GM23338 (cell line): ENCODE measurements at regions not wholly inside any gene's neighbourhood (a gene's known extent, or its start where the extent isn't known, plus 50 kb on each side); places are given as distances from the start of the nearest gene placed in this dataset.

ENCODE experiments used
- ATAC-seq: fragments of 200-7000 bp; cut with Tn5 transposase; 3 replicates; pipeline ENCODE4 v1.9.1; 2020
- DNase-seq: peaks from one replicate; pipeline ENCODE4 v3.0.0-alpha.2; 2015; ENCODE audit warnings: low spot score
- H2AFZ ChIP-seq: fragments of 200-600 bp; sonication (generic); 2 replicates; pipeline ENCODE4 v1.8.0; 2016; ENCODE audit warnings: antibody characterized with exemption, mild to moderate bottlenecking, moderate library complexity
- H3F3A ChIP-seq: fragments of 200-600 bp; sonication (generic); replicated peaks from 2 replicates; pipeline ENCODE4 v1.8.0; 2017; ENCODE audit warnings: antibody characterized with exemption, mixed run types, low read depth
- H3K27ac ChIP-seq: fragments of 200-600 bp; sonication (generic); 2 replicates; pipeline ENCODE4 v1.6.1; 2016; ENCODE audit warnings: low read depth
- H3K27me3 ChIP-seq: fragments of 200-600 bp; sonication (generic); 2 replicates; pipeline ENCODE4 v1.8.0; 2016; ENCODE audit warnings: mild to moderate bottlenecking, mixed run types, moderate library complexity; ENCODE audit not compliant: insufficient read depth
- H3K36me3 ChIP-seq: fragments of 200-600 bp; sonication (generic); 2 replicates; pipeline ENCODE4 v1.8.0; 2016; ENCODE audit warnings: mild to moderate bottlenecking; ENCODE audit not compliant: insufficient read depth
- H3K4me1 ChIP-seq: fragments of 200-600 bp; sonication (generic); 2 replicates; pipeline ENCODE4 v1.8.0; 2016; ENCODE audit warnings: mild to moderate bottlenecking, moderate library complexity; ENCODE audit not compliant: insufficient read depth
- H3K4me2 ChIP-seq: fragments of 200-600 bp; sonication (generic); 2 replicates; pipeline ENCODE4 v1.7.1; 2017; ENCODE audit warnings: mixed run types
- H3K4me3 ChIP-seq: fragments of 200-600 bp; sonication (generic); 2 replicates; pipeline ENCODE4 v1.6.1; 2016; ENCODE audit warnings: mixed run types
- H3K79me2 ChIP-seq: fragments of 200-600 bp; sonication (generic); replicated peaks from 2 replicates; pipeline ENCODE4 v1.8.0; 2017; ENCODE audit warnings: mild to moderate bottlenecking; ENCODE audit not compliant: insufficient read depth
- H3K9me2 ChIP-seq: fragments of 200-600 bp; sonication (generic); 2 replicates; pipeline ENCODE4 v1.8.0; 2017; ENCODE audit not compliant: insufficient read depth
- H4K20me1 ChIP-seq: fragments of 200-600 bp; sonication (generic); replicated peaks from 2 replicates; pipeline ENCODE4 v1.8.0; 2017; ENCODE audit warnings: mild to moderate bottlenecking; ENCODE audit not compliant: insufficient read depth
- H3K27ac Mint-ChIP-seq: 2 replicates; pipeline ENCODE4 v1.8.0; 2020; ENCODE audit warnings: inconsistent platforms, mild to moderate bottlenecking, moderate library complexity, mixed read lengths
- H3K27me3 Mint-ChIP-seq: 3 replicates; pipeline ENCODE4 v1.8.0; 2022; ENCODE audit warnings: low read depth, mild to moderate bottlenecking, moderate library complexity, mixed read lengths, inconsistent platforms; ENCODE audit not compliant: insufficient read depth, poor library complexity
- H3K36me3 Mint-ChIP-seq: 3 replicates; pipeline ENCODE4 v1.8.0; 2021; ENCODE audit warnings: low read depth, mild to moderate bottlenecking, inconsistent platforms, moderate library complexity, mixed read lengths
- H3K4me1 Mint-ChIP-seq: 3 replicates; pipeline ENCODE4 v1.8.0; 2020; ENCODE audit warnings: mild to moderate bottlenecking, inconsistent platforms, mixed read lengths
- H3K4me3 Mint-ChIP-seq: 3 replicates; pipeline ENCODE4 v1.8.0; 2021; ENCODE audit warnings: moderate library complexity, mild to moderate bottlenecking, inconsistent platforms, mixed read lengths
- H3K9me3 Mint-ChIP-seq: 3 replicates; pipeline ENCODE4 v1.8.0; 2020; ENCODE audit warnings: moderate library complexity, mild to moderate bottlenecking, inconsistent platforms, mixed read lengths
- CREB1 ChIP-seq: fragments of 250-450 bp; sonication (Bioruptor Pico); IDR thresholded peaks from 2 replicates; pipeline ENCODE4 v1.5.0; 2020; ENCODE audit warnings: low read depth, mild to moderate bottlenecking, moderate library complexity
- CTCF ChIP-seq, 2 experiments: fragments of 200-600 bp in 1 of 2; sonication (generic) in 1 of 2; conservative IDR thresholded peaks; 2 replicates each; pipeline versions ENCODE4 v1.5.1 to v1.6.1; 2016 to 2017; ENCODE audit warnings: antibody characterized with exemption in 2 of 2, low read depth in 2 of 2, mild to moderate bottlenecking in 2 of 2, moderate library complexity in 1 of 2
- ETS1 ChIP-seq: IDR thresholded peaks from 2 replicates; pipeline ENCODE4 v1.6.1; 2016; ENCODE audit warnings: antibody characterized with exemption
- EZH2 ChIP-seq: fragments of 200-600 bp; sonication (generic); IDR thresholded peaks from one replicate; pipeline ENCODE4 v1.8.0; 2017; ENCODE audit warnings: antibody characterized with exemption, mild to moderate bottlenecking, low read depth; ENCODE audit not compliant: unreplicated experiment
- EZH2phosphoT487 ChIP-seq: fragments of 200-600 bp; sonication (generic); IDR thresholded peaks from one replicate; pipeline ENCODE4 v1.8.1; 2018; ENCODE audit warnings: antibody characterized with exemption; ENCODE audit not compliant: unreplicated experiment
- JUNB ChIP-seq: IDR thresholded peaks from one replicate; pipeline ENCODE4 v1.6.1; 2016; ENCODE audit warnings: antibody characterized with exemption; ENCODE audit not compliant: unreplicated experiment
- NANOG ChIP-seq: IDR thresholded peaks from 2 replicates; pipeline ENCODE4 v1.6.1; 2016; ENCODE audit warnings: antibody characterized with exemption, borderline replicate concordance
- POLR2AphosphoS5 ChIP-seq: IDR thresholded peaks from 2 replicates; pipeline ENCODE4 v1.6.1; 2016; ENCODE audit warnings: antibody characterized with exemption, low read depth
- REST ChIP-seq: IDR thresholded peaks from one replicate; pipeline ENCODE4 v1.6.1; 2018; ENCODE audit warnings: antibody characterized with exemption; ENCODE audit not compliant: unreplicated experiment
- STAT1 ChIP-seq: IDR thresholded peaks from one replicate; pipeline ENCODE4 v1.6.1; 2016; ENCODE audit warnings: antibody characterized with exemption; ENCODE audit not compliant: unreplicated experiment
- ZNF114 ChIP-seq: fragments of 250-450 bp; sonication (Bioruptor Pico); IDR thresholded peaks from 2 replicates; pipeline ENCODE4 v1.5.0; 2020; ENCODE audit warnings: mild to moderate bottlenecking, moderate library complexity
- ZNF331 ChIP-seq: fragments of 250-450 bp; sonication (Bioruptor Pico); IDR thresholded peaks from 2 replicates; pipeline ENCODE4 v1.5.0; 2020; ENCODE audit warnings: low read depth, mild to moderate bottlenecking, moderate library complexity
- ZNF462 ChIP-seq: fragments of 250-450 bp; sonication (Bioruptor Pico); IDR thresholded peaks from 2 replicates; pipeline ENCODE4 v1.5.0; 2020; ENCODE audit warnings: mild to moderate bottlenecking, moderate library complexity

GRCh38 chr20:4299773-4300172 lies 50.7 kb upstream of the ADRA1D start:
- no peak overlapping the region for H3K27ac Mint-ChIP-seq
- H3K4me3 ChIP-seq = no peak overlapping the region
- H3K4me1 ChIP-seq = peaks cover 5% of the 10 kb centered on the region; the same call in 1 of the 2 replicates
- no peaks in the 10 kb centered on the region for H3K36me3 ChIP-seq
- H3F3A ChIP-seq = no peaks in the 10 kb centered on the region
- H3K36me3 Mint-ChIP-seq = no peaks in the 10 kb centered on the region; the same call in 2 of the 3 replicates
- H3K27me3 ChIP-seq = no peaks in the 10 kb centered on the region
- H4K20me1 ChIP-seq = no peaks in the 10 kb centered on the region
- peaks cover 3% of the 10 kb centered on the region; the same call in 2 of the 3 replicates for H3K4me1 Mint-ChIP-seq
- H3K9me3 Mint-ChIP-seq = no peaks in the 10 kb centered on the region; the same call in 2 of the 3 replicates
- TF ChIP-seq ZNF331 (no peak), ZNF462 (CRISPR knock-in tag) (no peak), NANOG (no peak), POLR2AphosphoS5 (no peak), ZNF114 (CRISPR knock-in tag) (no peak), EZH2phosphoT487 (no peak), STAT1 (no peak), EZH2 (no peak), REST (no peak), CTCF (conservative IDR thresholded peaks at IDR 0.05; ENCODE audit: low read depth in 2 of 2) (no peak), ETS1 (no peak), CREB1 (CRISPR knock-in tag) (no peak), JUNB (no peak)
- DNase-seq (no peak), ATAC-seq (no peak)
- H3K27me3 Mint-ChIP-seq = peaks cover 9% of the 10 kb centered on the region
- H2AFZ ChIP-seq = no peak overlapping the region
- no peak overlapping the region for H3K27ac ChIP-seq
- no peak overlapping the region for H3K4me3 Mint-ChIP-seq
- H3K4me2 ChIP-seq = no peak overlapping the region
- peaks cover 19% of the 10 kb centered on the region for H3K9me2 ChIP-seq
- no peaks in the 10 kb centered on the region for H3K79me2 ChIP-seq
